C4-2B (cell line): ENCODE measurements at regions not wholly inside any gene's neighbourhood (a gene's known extent, or its start where the extent isn't known, plus 50 kb on each side); places are given as distances from the start of the nearest gene placed in this dataset.

Source experiments
- ZFX ChIP-seq: fragments of 450-650 bp; IDR thresholded peaks from 2 replicates; pipeline ENCODE4 v1.6.1; 2017
- TF ChIP-seq, protein P1 (sequence below): fragments of 450-650 bp; conservative IDR thresholded peaks from 2 replicates; pipeline ENCODE4 v1.5.1; 2017; ENCODE audit warnings: mild to moderate bottlenecking

DNA sequence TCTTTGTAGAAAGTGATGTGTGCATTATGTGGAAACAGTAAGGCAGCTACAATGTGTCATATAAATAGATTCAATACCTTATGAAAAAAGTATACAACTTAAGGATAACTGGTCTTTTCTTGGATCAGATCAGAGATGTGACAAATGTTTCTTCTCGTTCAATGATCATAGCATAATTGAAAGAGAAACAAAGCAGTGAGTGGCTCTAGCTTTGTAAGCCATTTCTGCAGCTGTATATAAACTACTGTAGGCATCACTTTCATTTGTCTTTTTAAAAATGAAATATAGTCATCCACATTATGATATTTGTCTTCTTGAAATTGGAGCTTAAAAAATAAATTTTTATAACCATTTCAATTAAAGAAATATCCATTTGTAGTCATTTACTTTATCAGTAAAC is 63.8 kb upstream of the LMO3 start:
- TF ChIP-seq, protein P1, sequence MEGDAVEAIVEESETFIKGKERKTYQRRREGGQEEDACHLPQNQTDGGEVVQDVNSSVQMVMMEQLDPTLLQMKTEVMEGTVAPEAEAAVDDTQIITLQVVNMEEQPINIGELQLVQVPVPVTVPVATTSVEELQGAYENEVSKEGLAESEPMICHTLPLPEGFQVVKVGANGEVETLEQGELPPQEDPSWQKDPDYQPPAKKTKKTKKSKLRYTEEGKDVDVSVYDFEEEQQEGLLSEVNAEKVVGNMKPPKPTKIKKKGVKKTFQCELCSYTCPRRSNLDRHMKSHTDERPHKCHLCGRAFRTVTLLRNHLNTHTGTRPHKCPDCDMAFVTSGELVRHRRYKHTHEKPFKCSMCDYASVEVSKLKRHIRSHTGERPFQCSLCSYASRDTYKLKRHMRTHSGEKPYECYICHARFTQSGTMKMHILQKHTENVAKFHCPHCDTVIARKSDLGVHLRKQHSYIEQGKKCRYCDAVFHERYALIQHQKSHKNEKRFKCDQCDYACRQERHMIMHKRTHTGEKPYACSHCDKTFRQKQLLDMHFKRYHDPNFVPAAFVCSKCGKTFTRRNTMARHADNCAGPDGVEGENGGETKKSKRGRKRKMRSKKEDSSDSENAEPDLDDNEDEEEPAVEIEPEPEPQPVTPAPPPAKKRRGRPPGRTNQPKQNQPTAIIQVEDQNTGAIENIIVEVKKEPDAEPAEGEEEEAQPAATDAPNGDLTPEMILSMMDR: no peak
- no peak for TF ChIP-seq ZFX
